ENCODE measurements at regions not wholly inside any gene's neighbourhood (a gene's known extent, or its start where the extent isn't known, plus 50 kb on each side); places are given as distances from the start of the nearest gene placed in this dataset.

GRCh38 chr18:70600225-70600925, 311.5 kb downstream of the SOCS6 start:
- H3K4me1 Mint-ChIP-seq (ENCODE audit: low read depth, unreplicated experiment), result no peaks in the 10 kb centered on the region
- H3K27me3 Mint-ChIP-seq (ENCODE audit: unreplicated experiment), result no peaks in the 10 kb centered on the region
- DNase-seq, result no peak
- H3K4me3 Mint-ChIP-seq (ENCODE audit: unreplicated experiment), result no peak overlapping the region
- H3K27ac Mint-ChIP-seq (ENCODE audit: unreplicated experiment), result no peak overlapping the region
- no peaks in the 10 kb centered on the region for H3K9me3 Mint-ChIP-seq (ENCODE audit: unreplicated experiment)
- H3K36me3 Mint-ChIP-seq (ENCODE audit: unreplicated experiment), result no peaks in the 10 kb centered on the region
- no peak for TF ChIP-seq CTCF (IDR thresholded peaks at IDR 0.05; ENCODE audit: partially characterized antibody, unreplicated experiment)

DNA sequence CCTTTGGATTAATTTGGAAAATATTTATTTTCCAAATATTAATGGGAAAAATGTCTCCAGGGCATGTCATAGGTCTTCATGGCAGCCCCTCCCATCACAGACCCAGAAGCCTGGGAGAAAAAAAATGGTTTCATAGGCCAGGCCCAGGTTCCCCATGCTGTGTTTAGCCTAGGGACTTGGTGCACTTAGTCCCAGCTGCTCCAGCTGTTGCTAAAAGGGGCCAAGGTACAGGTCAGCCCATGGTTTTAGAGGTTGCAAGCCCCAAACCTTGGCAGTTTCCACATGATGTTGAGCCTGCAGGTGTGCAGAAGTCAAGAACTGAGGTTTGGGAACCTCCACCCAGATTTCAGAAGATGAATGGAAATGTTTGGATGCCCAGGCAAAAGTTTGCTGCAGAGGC, 309.6 kb downstream of the SOCS6 start:
- Mint-ChIP-seq H3K36me3 (ENCODE audit: unreplicated experiment) (no peaks in the 10 kb centered on the region), H3K27ac (ENCODE audit: unreplicated experiment) (no peak overlapping the region), H3K9me3 (ENCODE audit: unreplicated experiment) (peaks cover 2% of the 10 kb centered on the region), H3K4me1 (ENCODE audit: low read depth, unreplicated experiment) (no peaks in the 10 kb centered on the region), H3K4me3 (ENCODE audit: unreplicated experiment) (no peak overlapping the region), H3K27me3 (ENCODE audit: unreplicated experiment) (no peaks in the 10 kb centered on the region)
- no peak for TF ChIP-seq CTCF (IDR thresholded peaks at IDR 0.05; ENCODE audit: partially characterized antibody, unreplicated experiment)
- no peak for DNase-seq

DNA sequence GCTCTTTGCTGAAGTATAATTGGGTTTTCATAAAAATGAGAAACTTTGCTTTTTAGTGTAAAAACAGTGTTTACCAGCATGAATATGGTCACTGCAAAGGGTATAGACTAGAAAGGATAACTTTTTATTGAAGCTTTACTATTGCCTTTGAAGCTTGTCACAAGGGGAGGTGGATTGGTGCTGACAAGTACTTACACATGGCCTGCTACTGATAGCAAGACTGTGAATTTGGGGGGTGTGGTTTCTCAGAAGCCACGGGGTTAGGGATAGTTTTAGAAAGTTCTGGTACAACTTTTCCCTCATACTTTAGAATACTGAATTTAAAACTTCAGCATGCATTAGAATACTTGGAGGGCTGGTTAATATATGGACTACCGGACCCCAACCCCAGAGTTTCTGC, 294.1 kb downstream of the SOCS6 start:
- TF ChIP-seq CTCF (IDR thresholded peaks at IDR 0.05; ENCODE audit: partially characterized antibody, unreplicated experiment), result no peak
- Mint-ChIP-seq H3K4me1 (ENCODE audit: low read depth, unreplicated experiment) (no peaks in the 10 kb centered on the region), H3K36me3 (ENCODE audit: unreplicated experiment) (peaks cover 26% of the 10 kb centered on the region), H3K9me3 (ENCODE audit: unreplicated experiment) (peaks cover 6% of the 10 kb centered on the region), H3K4me3 (ENCODE audit: unreplicated experiment) (no peak overlapping the region), H3K27me3 (ENCODE audit: unreplicated experiment) (no peaks in the 10 kb centered on the region), H3K27ac (ENCODE audit: unreplicated experiment) (no peak overlapping the region)
- no peak for DNase-seq

DNA sequence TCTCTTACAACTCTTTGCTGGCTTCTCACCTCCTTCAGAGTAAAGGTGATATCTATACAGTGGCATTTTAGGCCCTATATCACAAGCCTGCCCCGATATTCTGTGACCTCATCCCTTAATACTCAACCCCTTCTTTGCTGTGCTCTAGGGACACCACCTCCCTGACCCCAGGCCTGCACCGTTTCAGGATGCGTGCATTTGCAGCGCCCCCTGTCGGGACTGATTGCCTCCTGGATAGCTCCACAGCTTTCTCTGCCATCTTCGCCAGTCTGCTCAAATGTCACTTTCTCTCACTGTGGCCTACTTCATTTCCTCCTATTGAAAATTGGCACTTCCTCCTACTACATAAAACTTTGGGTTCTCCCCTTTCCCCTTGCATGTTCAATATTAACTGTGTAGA, 289.6 kb downstream of the SOCS6 start:
- H3K9me3 Mint-ChIP-seq (ENCODE audit: unreplicated experiment), result peaks cover 4% of the 10 kb centered on the region
- TF ChIP-seq CTCF (IDR thresholded peaks at IDR 0.05; ENCODE audit: partially characterized antibody, unreplicated experiment), result peak; percentile 66
- no peaks in the 10 kb centered on the region for H3K27me3 Mint-ChIP-seq (ENCODE audit: unreplicated experiment)
- no peaks in the 10 kb centered on the region for H3K36me3 Mint-ChIP-seq (ENCODE audit: unreplicated experiment)
- no peak overlapping the region for H3K27ac Mint-ChIP-seq (ENCODE audit: unreplicated experiment)
- no peak overlapping the region for H3K4me3 Mint-ChIP-seq (ENCODE audit: unreplicated experiment)
- H3K4me1 Mint-ChIP-seq (ENCODE audit: low read depth, unreplicated experiment), result no peaks in the 10 kb centered on the region
- DNase-seq, result peak; percentile 80

GRCh38 chr18:70577023-70577420, 288.2 kb downstream of the SOCS6 start:
- Mint-ChIP-seq H3K4me3 (ENCODE audit: unreplicated experiment) (no peak overlapping the region), H3K27ac (ENCODE audit: unreplicated experiment) (no peak overlapping the region), H3K36me3 (ENCODE audit: unreplicated experiment) (no peaks in the 10 kb centered on the region), H3K4me1 (ENCODE audit: low read depth, unreplicated experiment) (no peaks in the 10 kb centered on the region), H3K9me3 (ENCODE audit: unreplicated experiment) (peaks cover 4% of the 10 kb centered on the region), H3K27me3 (ENCODE audit: unreplicated experiment) (no peaks in the 10 kb centered on the region)
- no peak for TF ChIP-seq CTCF (IDR thresholded peaks at IDR 0.05; ENCODE audit: partially characterized antibody, unreplicated experiment)
- no peak for DNase-seq
